ENCODE measurements at regions not wholly inside any gene's neighbourhood (a gene's known extent, or its start where the extent isn't known, plus 50 kb on each side); places are given as distances from the start of the nearest gene placed in this dataset.

GRCh38 chr17:73933871-73934270, 269.6 kb upstream of the RPL38 start:
- DNase-seq (ENCODE audit: low read depth in 1 of 2, low spot score in 2 of 2) (no peak), FAIRE-seq (no peak)
- H3K14ac ChIP-seq (ENCODE audit: insufficient read length): no peak overlapping the region
- H2BK5ac ChIP-seq (ENCODE audit: low read depth, low read length): no peak overlapping the region
- no peaks in the 10 kb centered on the region for H3K27me3 ChIP-seq (replicated peaks in 1 of 4; ENCODE audit: control insufficient read depth in 3 of 4, extremely low read depth in 1 of 4, insufficient read depth in 3 of 4, low read length in 3 of 4)
- no peak overlapping the region for H2AK5ac ChIP-seq (ENCODE audit: low read depth, low read length)
- no peak overlapping the region for H2AFZ ChIP-seq (ENCODE audit: low read length)
- no peak overlapping the region for H2BK20ac ChIP-seq (ENCODE audit: low read length)
- H3K36me3 ChIP-seq (ENCODE audit: control insufficient read depth in 2 of 4, insufficient read depth in 4 of 4, low read length in 3 of 4): no peaks in the 10 kb centered on the region
- H3K4me2 ChIP-seq (ENCODE audit: insufficient read depth in 1 of 2, low read depth in 2 of 2, low read length in 2 of 2): no peak overlapping the region; a peak in 1 of 4 replicates
- H2BK120ac ChIP-seq (replicated peaks; ENCODE audit: low read depth, low read length): no peak overlapping the region
- no peak overlapping the region for H3K4me3 ChIP-seq (ENCODE audit: extremely low read depth in 1 of 4, insufficient read depth in 2 of 4, low read depth in 3 of 4, low read length in 4 of 4)
- H3K4me1 ChIP-seq (replicated peaks in 1 of 4; ENCODE audit: control insufficient read depth in 3 of 4, insufficient read depth in 4 of 4, low read length in 3 of 4): peaks cover 0 to 3% (median 1%) of the 10 kb centered on the region in 4 experiments; a peak in 3 of 7 replicates
- no peaks in the 10 kb centered on the region for H4K20me1 ChIP-seq (replicated peaks in 1 of 2; ENCODE audit: control insufficient read depth in 1 of 2, insufficient read depth in 2 of 2, low read length in 2 of 2)
- H4K91ac ChIP-seq (replicated peaks; ENCODE audit: insufficient read length, low read length): no peak overlapping the region
- no peaks in the 10 kb centered on the region for H3K79me1 ChIP-seq (ENCODE audit: low read depth, low read length)
- ChIA-PET CTCF (ENCODE audit: partially characterized antibody) (no interaction called here), POLR2A (ENCODE audit: partially characterized antibody) (interaction anchor here (1.5 kb wide), 1 partner anchor 17 kb away, joined by 4 read pairs; no protein-coding TSS in a partner anchor)
- H3K18ac ChIP-seq (ENCODE audit: extremely low read depth, low read length): no peak overlapping the region
- no peak overlapping the region for H4K8ac ChIP-seq (ENCODE audit: extremely low read depth, insufficient read depth, low read length)
- no peak overlapping the region for H3K23ac ChIP-seq (ENCODE audit: insufficient read length)
- H3K79me2 ChIP-seq (ENCODE audit: control insufficient read depth in 1 of 2, insufficient read depth in 2 of 2, low read length in 2 of 2): no peaks in the 10 kb centered on the region
- H3K27ac ChIP-seq (ENCODE audit: low read depth, low read length): no peak overlapping the region
- no peak overlapping the region for H4K5ac ChIP-seq (ENCODE audit: insufficient read length, low read depth, low read length)
- H3K9me3 ChIP-seq (ENCODE audit: insufficient read depth in 2 of 2, low read depth in 1 of 2, low read length in 1 of 2): no peaks in the 10 kb centered on the region
- TF ChIP-seq CEBPB (IDR thresholded peaks at IDR 0.05; ENCODE audit: low read depth, low read length) (no peak), TEAD4 (IDR thresholded peaks at IDR 0.05; ENCODE audit: low read depth, low read length) (0 out of 2 replicates have a peak, but pooled peaks have one; percentile 26), GABPA (IDR thresholded peaks at IDR 0.05; ENCODE audit: borderline replicate concordance, insufficient read depth, low read length) (no peak), YY1 (IDR thresholded peaks at IDR 0.05; ENCODE audit: low read depth, low read length) (0 out of 2 replicates have a peak, but pooled peaks have one; percentile 38), ATF2 (IDR thresholded peaks at IDR 0.05; ENCODE audit: low read length) (no peak), EGR1 (IDR thresholded peaks at IDR 0.05; ENCODE audit: borderline replicate concordance, low read depth, low read length) (no peak), CHD1 (IDR thresholded peaks at IDR 0.05; ENCODE audit: low read depth, low read length) (no peak), JUND (IDR thresholded peaks at IDR 0.05; ENCODE audit: low read length) (no peak)
- H3K56ac ChIP-seq (replicated peaks; ENCODE audit: insufficient read length, low read depth, low read length): no peak overlapping the region
- no peak overlapping the region for H3K4ac ChIP-seq (replicated peaks; ENCODE audit: insufficient read length, low read depth, low read length)
- no peak overlapping the region for H2BK12ac ChIP-seq (ENCODE audit: low read depth, low read length)
- H3K9ac ChIP-seq (replicated peaks in 1 of 4; ENCODE audit: extremely low read depth in 1 of 4, low read depth in 3 of 4, low read length in 3 of 4): no peak overlapping the region
- no peaks in the 10 kb centered on the region for H3K23me2 ChIP-seq (ENCODE audit: low read depth, low read length)
- no peak overlapping the region for H2BK15ac ChIP-seq (ENCODE audit: low read length)
